DND-41 (cell line): ENCODE measurements at regions not wholly inside any gene's neighbourhood (a gene's known extent, or its start where the extent isn't known, plus 50 kb on each side); places are given as distances from the start of the nearest gene placed in this dataset.

Experiments
- ATAC-seq: fragments of 200-7000 bp; cut with Tn5 transposase; 3 replicates; pipeline ENCODE4 v1.9.1; 2021; ENCODE audit warnings: low read depth; ENCODE audit not compliant: insufficient read depth
- DNase-seq: peaks from one replicate; pipeline ENCODE4 v3.0.0-alpha.2; 2020
- H2AFZ ChIP-seq: 2 replicates; pipeline ENCODE4 v1.6.0; 2012; ENCODE audit warnings: low read depth, low read length
- H3K27ac ChIP-seq: 2 replicates; pipeline ENCODE4 v1.5.1; 2012; ENCODE audit warnings: low read length, inconsistent platforms
- H3K27me3 ChIP-seq: fragments of 200-600 bp; sonication (generic); 2 replicates; pipeline ENCODE4 v1.6.0; 2012; ENCODE audit warnings: low read length, mild to moderate bottlenecking, inconsistent platforms; ENCODE audit not compliant: insufficient read depth, poor library complexity
- H3K36me3 ChIP-seq: 2 replicates; pipeline ENCODE4 v1.5.1; 2012; ENCODE audit warnings: low read length, inconsistent platforms; ENCODE audit not compliant: insufficient read depth
- H3K4me1 ChIP-seq: 2 replicates; pipeline ENCODE4 v1.5.1; 2012; ENCODE audit warnings: mild to moderate bottlenecking, low read length; ENCODE audit not compliant: insufficient read depth
- H3K4me2 ChIP-seq: 2 replicates; pipeline ENCODE4 v1.6.0; 2012; ENCODE audit warnings: mild to moderate bottlenecking, moderate library complexity, low read length, inconsistent platforms; ENCODE audit not compliant: insufficient read depth
- H3K4me3 ChIP-seq, 2 experiments: fragments of 200-600 bp in 1 of 2; shearing (Covaris generic) in 1 of 2; 2 replicates each; pipeline ENCODE4 v1.5.1; 2012 to 2016; ENCODE audit warnings: inconsistent platforms in 2 of 2, low read length in 2 of 2, mild to moderate bottlenecking in 2 of 2, low read depth in 1 of 2, moderate library complexity in 1 of 2
- H3K79me2 ChIP-seq: 2 replicates; pipeline ENCODE4 v1.6.0; 2012; ENCODE audit warnings: low read length, inconsistent platforms; ENCODE audit not compliant: insufficient read depth
- H3K9ac ChIP-seq: 2 replicates; pipeline ENCODE4 v1.6.0; 2012; ENCODE audit warnings: low read depth, mild to moderate bottlenecking, inconsistent platforms, low read length, moderate library complexity
- H3K9me3 ChIP-seq: 2 replicates; pipeline ENCODE4 v1.5.1; 2012; ENCODE audit warnings: low read length, moderate library complexity, mild to moderate bottlenecking, inconsistent platforms; ENCODE audit not compliant: insufficient read depth, severe bottlenecking
- H4K20me1 ChIP-seq: 2 replicates; pipeline ENCODE4 v1.6.0; 2012; ENCODE audit warnings: low read length; ENCODE audit not compliant: insufficient read depth
- EZH2 ChIP-seq: IDR thresholded peaks from 3 replicates; pipeline ENCODE4 v1.6.1; 2012; ENCODE audit warnings: borderline replicate concordance, low read depth, mild to moderate bottlenecking, moderate library complexity, low read length, inconsistent platforms; ENCODE audit not compliant: severe bottlenecking
- TF ChIP-seq, protein P1 (sequence below): IDR thresholded peaks from 2 replicates; pipeline ENCODE4 v1.5.1; 2012; ENCODE audit warnings: borderline replicate concordance, low read length, moderate library complexity, mild to moderate bottlenecking; ENCODE audit not compliant: poor library complexity, severe bottlenecking; ENCODE audit errors: extremely low read depth

DNA sequence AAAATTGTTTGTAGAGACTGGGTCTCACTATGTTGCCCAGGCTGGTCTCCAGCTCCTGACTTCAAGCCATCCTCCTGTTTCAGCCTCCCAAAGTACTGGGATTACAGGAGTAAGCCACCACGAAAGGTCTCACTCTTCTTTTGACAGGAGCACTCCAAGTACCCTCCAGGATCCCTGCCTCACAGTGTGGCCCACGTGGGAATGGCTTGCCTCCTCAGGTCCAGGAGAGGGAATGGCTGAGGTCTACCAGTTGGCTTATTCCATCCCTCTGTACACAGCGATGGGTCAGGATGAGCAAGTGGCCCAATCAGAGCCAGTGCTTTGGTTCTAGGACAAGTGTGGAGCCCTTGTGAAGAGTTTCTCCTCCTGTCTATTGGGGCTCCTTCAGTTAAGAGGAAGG, 73.7 kb upstream of the ZNF423 start:
- DNase-seq, result no peak
- Histone ChIP-seq H3K4me2 (no peak overlapping the region), H3K27ac (no peak overlapping the region), H3K36me3 (no peaks in the 10 kb centered on the region), H4K20me1 (no peaks in the 10 kb centered on the region), H3K79me2 (no peaks in the 10 kb centered on the region), H3K9me3 (no peaks in the 10 kb centered on the region), H2AFZ (no peak overlapping the region), H3K27me3 (peaks cover 42% of the 10 kb centered on the region), H3K4me1 (no peaks in the 10 kb centered on the region), H3K4me3 (no peak overlapping the region), H3K9ac (no peak overlapping the region)
- TF ChIP-seq EZH2, result no peak
- TF ChIP-seq, protein P1, sequence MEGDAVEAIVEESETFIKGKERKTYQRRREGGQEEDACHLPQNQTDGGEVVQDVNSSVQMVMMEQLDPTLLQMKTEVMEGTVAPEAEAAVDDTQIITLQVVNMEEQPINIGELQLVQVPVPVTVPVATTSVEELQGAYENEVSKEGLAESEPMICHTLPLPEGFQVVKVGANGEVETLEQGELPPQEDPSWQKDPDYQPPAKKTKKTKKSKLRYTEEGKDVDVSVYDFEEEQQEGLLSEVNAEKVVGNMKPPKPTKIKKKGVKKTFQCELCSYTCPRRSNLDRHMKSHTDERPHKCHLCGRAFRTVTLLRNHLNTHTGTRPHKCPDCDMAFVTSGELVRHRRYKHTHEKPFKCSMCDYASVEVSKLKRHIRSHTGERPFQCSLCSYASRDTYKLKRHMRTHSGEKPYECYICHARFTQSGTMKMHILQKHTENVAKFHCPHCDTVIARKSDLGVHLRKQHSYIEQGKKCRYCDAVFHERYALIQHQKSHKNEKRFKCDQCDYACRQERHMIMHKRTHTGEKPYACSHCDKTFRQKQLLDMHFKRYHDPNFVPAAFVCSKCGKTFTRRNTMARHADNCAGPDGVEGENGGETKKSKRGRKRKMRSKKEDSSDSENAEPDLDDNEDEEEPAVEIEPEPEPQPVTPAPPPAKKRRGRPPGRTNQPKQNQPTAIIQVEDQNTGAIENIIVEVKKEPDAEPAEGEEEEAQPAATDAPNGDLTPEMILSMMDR, result no peak
- ATAC-seq, result no peak

DNA sequence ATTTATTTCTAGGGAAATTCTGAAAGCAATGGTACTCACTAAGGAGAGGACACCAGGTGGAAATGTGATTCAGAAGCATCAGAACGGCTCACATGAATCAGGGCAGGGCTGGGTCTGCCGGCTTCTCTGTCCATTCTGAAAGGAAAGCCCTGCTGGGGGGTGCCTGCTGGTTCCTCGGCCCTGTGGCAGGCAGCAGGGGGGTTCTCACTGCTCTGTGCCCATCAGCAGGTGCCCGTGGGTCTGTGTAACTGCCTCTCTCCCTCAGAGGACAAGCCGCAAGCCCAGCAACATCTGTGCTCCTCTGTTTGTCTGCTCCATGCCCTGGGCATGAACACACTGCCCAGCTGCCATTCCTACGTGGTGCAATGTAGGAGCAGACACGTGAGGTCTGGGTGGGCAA, 74.9 kb upstream of the ZNF423 start:
- no peak overlapping the region for H2AFZ ChIP-seq
- no peak overlapping the region for H3K9ac ChIP-seq
- H3K4me2 ChIP-seq, result no peak overlapping the region
- H3K4me1 ChIP-seq, result no peaks in the 10 kb centered on the region
- H3K27ac ChIP-seq, result no peak overlapping the region
- TF ChIP-seq, protein P1, result no peak
- no peak for TF ChIP-seq EZH2
- no peaks in the 10 kb centered on the region for H4K20me1 ChIP-seq
- peaks cover 41% of the 10 kb centered on the region for H3K27me3 ChIP-seq
- no peaks in the 10 kb centered on the region for H3K36me3 ChIP-seq
- DNase-seq (no peak), ATAC-seq (no peak)
- no peaks in the 10 kb centered on the region for H3K79me2 ChIP-seq
- no peaks in the 10 kb centered on the region for H3K9me3 ChIP-seq
- H3K4me3 ChIP-seq, result no peak overlapping the region

DNA sequence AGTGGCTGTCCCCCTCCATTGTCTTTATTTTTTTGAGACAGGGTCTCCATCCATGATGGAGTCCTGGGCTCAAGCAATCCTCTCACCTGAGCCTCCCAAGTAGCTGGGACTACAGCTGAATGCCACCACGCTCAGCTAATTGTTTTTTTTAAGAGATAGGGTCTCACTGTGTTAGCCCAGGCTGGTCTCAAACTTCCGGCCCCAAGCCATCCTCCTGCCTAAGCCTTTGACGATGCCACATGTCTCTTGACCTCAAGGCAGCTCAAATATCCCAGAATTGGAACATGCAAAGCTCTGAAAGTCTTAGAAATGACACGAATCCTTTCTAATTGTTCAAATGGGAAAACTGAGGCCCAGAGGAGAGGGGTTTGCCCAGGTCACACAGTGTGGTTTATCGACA, 75.4 kb upstream of the ZNF423 start:
- ATAC-seq, result no peak
- H3K4me2 ChIP-seq, result no peak overlapping the region
- H3K79me2 ChIP-seq, result no peaks in the 10 kb centered on the region
- no peaks in the 10 kb centered on the region for H3K4me1 ChIP-seq
- TF ChIP-seq EZH2, result no peak
- TF ChIP-seq, protein P1, result no peak
- H3K9me3 ChIP-seq, result no peaks in the 10 kb centered on the region
- peaks cover 38% of the 10 kb centered on the region for H3K27me3 ChIP-seq
- no peaks in the 10 kb centered on the region for H3K36me3 ChIP-seq
- no peak for DNase-seq
- H2AFZ ChIP-seq, result no peak overlapping the region
- H3K27ac ChIP-seq, result no peak overlapping the region
- H4K20me1 ChIP-seq, result no peaks in the 10 kb centered on the region
- H3K4me3 ChIP-seq, result no peak overlapping the region
- H3K9ac ChIP-seq, result no peak overlapping the region

DNA sequence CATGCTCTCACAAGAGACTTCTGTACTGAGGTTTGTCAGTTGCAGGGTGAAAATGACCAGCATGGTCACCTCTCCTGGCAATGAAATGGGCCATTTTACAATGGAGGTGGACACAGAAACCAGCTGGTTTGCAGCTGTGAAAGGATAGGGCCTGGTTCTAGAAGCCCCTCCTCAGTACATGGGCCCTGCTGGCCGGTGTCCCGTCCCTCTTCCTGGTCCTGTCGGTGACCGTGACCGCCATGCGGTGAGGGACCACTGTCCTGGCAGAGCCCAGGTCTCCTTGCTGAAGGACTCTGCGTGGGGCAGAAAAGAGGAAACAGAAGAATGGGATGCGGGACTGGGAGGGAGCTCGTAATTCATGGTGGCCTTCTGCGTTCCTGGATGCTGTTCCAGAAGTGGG, 76.0 kb upstream of the ZNF423 start:
- H3K27me3 ChIP-seq, result peaks cover 36% of the 10 kb centered on the region
- H4K20me1 ChIP-seq, result no peaks in the 10 kb centered on the region
- no peak for ATAC-seq
- H3K4me3 ChIP-seq, result no peak overlapping the region
- DNase-seq, result no peak
- H3K9me3 ChIP-seq, result no peaks in the 10 kb centered on the region
- no peak overlapping the region for H3K27ac ChIP-seq
- no peak overlapping the region for H3K4me2 ChIP-seq
- H3K79me2 ChIP-seq, result no peaks in the 10 kb centered on the region
- no peaks in the 10 kb centered on the region for H3K36me3 ChIP-seq
- H3K4me1 ChIP-seq, result no peaks in the 10 kb centered on the region
- TF ChIP-seq, protein P1, result no peak
- no peak for TF ChIP-seq EZH2
- H3K9ac ChIP-seq, result no peak overlapping the region
- H2AFZ ChIP-seq, result no peak overlapping the region
